ENCODE measurements at regions not wholly inside any gene's neighbourhood (a gene's known extent, or its start where the extent isn't known, plus 50 kb on each side); places are given as distances from the start of the nearest gene placed in this dataset.

- TF ChIP-seq POLR2A (IDR thresholded peaks at IDR 0.05): no peak
- no peak for TF ChIP-seq CTCF (IDR thresholded peaks at IDR 0.05)
- Histone ChIP-seq H3K36me3 (no peaks in the 10 kb centered on the region), H3K9me3 (no peaks in the 10 kb centered on the region), H3K4me3 (replicated peaks in 1 of 3) (no peak overlapping the region), H3K27ac (no peak overlapping the region), H3K27me3 (no peaks in the 10 kb centered on the region), H3K4me1 (no peaks in the 10 kb centered on the region)
- WGBS, 2 donors: 80 to 91% methylated on average over 2 of the region's 2 CpGs
- intact Hi-C loops (cut with DNase I): no loop called here
- DNase-seq: no peak
Observed at GRCh38 chr1:42043182-42043581, 110.0 kb upstream of the GUCA2B start.

- Histone ChIP-seq H3K4me3 (replicated peaks in 1 of 3) (no peak overlapping the region), H3K27me3 (no peaks in the 10 kb centered on the region), H3K27ac (no peak overlapping the region), H3K9me3 (no peaks in the 10 kb centered on the region), H3K36me3 (no peaks in the 10 kb centered on the region), H3K4me1 (peaks cover 0 to 4% of the 10 kb centered on the region in 2 donors)
- no peak for DNase-seq
- WGBS, 2 donors: 85 to 93% methylated on average over 13 of the region's 17 CpGs
- intact Hi-C loops (cut with DNase I): no loop called here
- TF ChIP-seq POLR2A (IDR thresholded peaks at IDR 0.05) (no peak), CTCF (IDR thresholded peaks at IDR 0.05) (no peak)
Observed at GRCh38 chr1:42041031-42041430, 112.2 kb upstream of the GUCA2B start.

- H3K27ac ChIP-seq: no peak overlapping the region
- no peaks in the 10 kb centered on the region for H3K27me3 ChIP-seq
- H3K36me3 ChIP-seq: no peaks in the 10 kb centered on the region
- intact Hi-C loops (cut with DNase I): no loop called here
- DNase-seq: peak; percentile 9 to 19
- H3K9me3 ChIP-seq: no peaks in the 10 kb centered on the region
- no peak overlapping the region for H3K4me3 ChIP-seq (replicated peaks in 1 of 3)
- TF ChIP-seq CTCF (IDR thresholded peaks at IDR 0.05): no peak
- no peak for TF ChIP-seq POLR2A (IDR thresholded peaks at IDR 0.05)
- H3K4me1 ChIP-seq: peaks cover 0 to 5% of the 10 kb centered on the region in 2 donors
- WGBS, 2 donors: 85 to 92% methylated on average over 9 to 13 of the region's 14 CpGs
Observed at GRCh38 chr1:42040159-42040558, 113.1 kb upstream of the GUCA2B start.

- TF ChIP-seq CTCF (IDR thresholded peaks at IDR 0.05): no peak
- no peak for TF ChIP-seq POLR2A (IDR thresholded peaks at IDR 0.05)
- no peak overlapping the region for H3K27ac ChIP-seq
- intact Hi-C loops (cut with DNase I): loop anchor here (10.0 kb wide), 1 partner anchor 233 kb away; no protein-coding TSS in a partner anchor
- no peak overlapping the region for H3K4me3 ChIP-seq (replicated peaks in 1 of 3)
- no peak for DNase-seq
- WGBS, 2 donors: 87 to 90% methylated on average over 4 of the region's 4 CpGs
- no peaks in the 10 kb centered on the region for H3K36me3 ChIP-seq
- H3K9me3 ChIP-seq: no peaks in the 10 kb centered on the region
- H3K4me1 ChIP-seq: peaks cover 8 to 13% of the 10 kb centered on the region in 2 donors
- no peaks in the 10 kb centered on the region for H3K27me3 ChIP-seq
Observed at GRCh38 chr1:42038261-42038660, 114.9 kb upstream of the GUCA2B start.

GRCh38 chr1:42037586-42037985 lies 115.6 kb upstream of the GUCA2B start:
- Histone ChIP-seq H3K4me1 (peaks cover 8 to 13% of the 10 kb centered on the region in 2 donors), H3K9me3 (no peaks in the 10 kb centered on the region), H3K27me3 (no peaks in the 10 kb centered on the region), H3K36me3 (no peaks in the 10 kb centered on the region), H3K27ac (no peak overlapping the region), H3K4me3 (replicated peaks in 1 of 3) (no peak overlapping the region)
- TF ChIP-seq POLR2A (IDR thresholded peaks at IDR 0.05): no peak
- no peak for TF ChIP-seq CTCF (IDR thresholded peaks at IDR 0.05)
- no peak for DNase-seq
- WGBS, 2 donors: 62 to 74% methylated on average over 3 of the region's 3 CpGs
- intact Hi-C loops (cut with DNase I): loop anchor here (10.0 kb wide), 1 partner anchor 233 kb away; no protein-coding TSS in a partner anchor
